K562 (cell line): ENCODE measurements at regions not wholly inside any gene's neighbourhood (a gene's known extent, or its start where the extent isn't known, plus 50 kb on each side); places are given as distances from the start of the nearest gene placed in this dataset.

Experiments used
- ATAC-seq: fragments of 200-7000 bp; cut with Tn5 transposase; 3 replicates; pipeline ENCODE4 v1.9.1; 2020; ENCODE audit warnings: moderate library complexity
- BruUV-seq: library from RNA; stranded (reverse); fragments of 400-500 nt; replicated peaks from 2 replicates; lab custom pipeline; 2021; lab: Mats Ljungman, UMichigan
- CTCF ChIA-PET: fragments of 300-600 bp; formaldehyde crosslinking; extraction: SDS; loops from one replicate; lab custom pipeline; 2021; ENCODE audit warnings: low intra/inter-chr PET ratio; lab: Yijun Ruan, JAX
- POLR2A ChIA-PET: fragments of 300-600, 350-650 bp; sonication (Branson Sonifier 250); formaldehyde crosslinking; extraction: SDS; loops from one replicate; lab custom pipeline; 2021; ENCODE audit warnings: antibody characterized with exemption, inconsistent platforms; lab: Yijun Ruan, JAX
- DNase-seq, 4 experiments: peaks; one replicate each; pipeline versions ENCODE4 v3.0.0 to v3.0.0-alpha.2; 2011 to 2018; ENCODE audit warnings: low spot score in 3 of 4, mixed read lengths in 3 of 4; ENCODE audit errors: extremely low read depth in 1 of 4
- FAIRE-seq: peaks from 2 replicates; lab custom pipeline; 2011; peaks lifted over from hg19 to GRCh38; lab: Jason Lieb, UNC
- H2AFZ ChIP-seq: 2 replicates; pipeline ENCODE4 v1.6.0; 2011; ENCODE audit warnings: low read depth, low read length, control low read depth, inconsistent platforms
- H3K27ac ChIP-seq: fragments of 200-600 bp; 3 replicates; pipeline ENCODE4 v1.8.0; 2011; ENCODE audit warnings: low read depth, mild to moderate bottlenecking, control low read depth, inconsistent platforms, low read length, moderate library complexity, mixed read lengths; ENCODE audit errors: extremely low read depth
- H3K27me3 ChIP-seq, 2 experiments: fragments of 300-600 bp in 1 of 2; 2 replicates in 1 of 2; 3 replicates in 1 of 2; pipeline versions ENCODE4 v1.6.0 to v1.8.0; 2011; ENCODE audit warnings: inconsistent platforms in 2 of 2, low read length in 2 of 2, mild to moderate bottlenecking in 1 of 2, mixed read lengths in 1 of 2, moderate library complexity in 1 of 2; ENCODE audit not compliant: control insufficient read depth in 2 of 2, insufficient read depth in 2 of 2
- H3K36me3 ChIP-seq: fragments of 300-600 bp; 3 replicates; pipeline ENCODE4 v1.8.0; 2011; ENCODE audit warnings: mild to moderate bottlenecking, low read length, inconsistent platforms; ENCODE audit not compliant: control insufficient read depth, insufficient read depth
- H3K4me1 ChIP-seq, 2 experiments: fragments of 200-600 bp in 1 of 2; replicated peaks in 1 of 2; 2 replicates in 1 of 2; 3 replicates in 1 of 2; pipeline versions ENCODE4 v1.5.1 to v1.8.0; 2011; ENCODE audit warnings: inconsistent platforms in 2 of 2, low read length in 2 of 2, mild to moderate bottlenecking in 1 of 2, mixed read lengths in 1 of 2, moderate library complexity in 1 of 2; ENCODE audit not compliant: control insufficient read depth in 2 of 2, insufficient read depth in 2 of 2
- H3K4me2 ChIP-seq: 2 replicates; pipeline ENCODE4 v1.6.1; 2011; ENCODE audit warnings: low read length, control low read depth, inconsistent platforms, mixed read lengths; ENCODE audit not compliant: insufficient read depth
- H3K4me3 ChIP-seq: fragments of 200-600 bp; sonication (generic), shearing (Covaris generic); 2 replicates; pipeline ENCODE4 v1.5.1; 2016; ENCODE audit warnings: control low read depth, inconsistent platforms
- H3K79me2 ChIP-seq: fragments of 200-600 bp; 3 replicates; pipeline ENCODE4 v1.8.0; 2011; ENCODE audit warnings: low read length, inconsistent platforms; ENCODE audit not compliant: control insufficient read depth, insufficient read depth
- H3K9ac ChIP-seq, 2 experiments: 2 replicates each; pipeline versions ENCODE4 v1.6.0 to v1.6.1; 2011; ENCODE audit warnings: low read depth in 2 of 2, low read length in 2 of 2, control low read depth in 1 of 2, inconsistent platforms in 1 of 2, mild to moderate bottlenecking in 1 of 2, mixed read lengths in 1 of 2; ENCODE audit not compliant: insufficient read depth in 1 of 2
- H3K9me1 ChIP-seq: one replicate; pipeline ENCODE4 v1.6.0; 2011; ENCODE audit warnings: inconsistent platforms, mild to moderate bottlenecking, low read length, moderate library complexity; ENCODE audit not compliant: control insufficient read depth, insufficient read depth
- H3K9me3 ChIP-seq: replicated peaks from 2 replicates; pipeline ENCODE4 v1.5.1; 2011; ENCODE audit warnings: low read depth, low read length, inconsistent platforms; ENCODE audit not compliant: control insufficient read depth, insufficient read depth
- H4K20me1 ChIP-seq: replicated peaks from 2 replicates; pipeline ENCODE4 v1.6.1; 2011; ENCODE audit warnings: low read length, inconsistent platforms, mixed read lengths; ENCODE audit not compliant: control insufficient read depth, insufficient read depth
- EGR1 ChIP-seq: fragments of 450-650 bp; conservative IDR thresholded peaks from 2 replicates; pipeline ENCODE4 v1.6.1; 2017; ENCODE audit warnings: mild to moderate bottlenecking
- ILK ChIP-seq: fragments of 450-650 bp; IDR thresholded peaks from 2 replicates; pipeline ENCODE4 v1.6.1; 2016; ENCODE audit warnings: missing genetic modification characterization, low read depth, mild to moderate bottlenecking, missing compliant biosample characterization, moderate library complexity, borderline replicate concordance
- MCM2 ChIP-seq: fragments of 450-650 bp; IDR thresholded peaks from 2 replicates; pipeline ENCODE4 v1.6.1; 2017; ENCODE audit warnings: low read depth, mild to moderate bottlenecking
- NEUROD1 ChIP-seq: fragments of 150-350 bp; IDR thresholded peaks from 2 replicates; pipeline ENCODE4 v1.6.1; 2014; ENCODE audit warnings: borderline replicate concordance, low read length, low read depth; ENCODE audit not compliant: partially characterized antibody
- PTRF ChIP-seq: fragments of 450-650 bp; IDR thresholded peaks from 2 replicates; pipeline ENCODE4 v1.6.1; 2016; ENCODE audit warnings: mild to moderate bottlenecking, missing genetic modification characterization, missing compliant biosample characterization
- RBM39 ChIP-seq: fragments of 200-400 bp; formaldehyde crosslinking; optimal IDR thresholded peaks from 2 replicates; pipeline ENCODE3; 2018; ENCODE audit warnings: low read depth, low read length
- ZC3H8 ChIP-seq: fragments of 450-650 bp; IDR thresholded peaks from 2 replicates; pipeline ENCODE4 v1.6.1; 2017
- ZFPM2 ChIP-seq: fragments of 250-450 bp; sonication (Bioruptor Pico); IDR thresholded peaks from 2 replicates; pipeline ENCODE4 v1.5.1; 2022; ENCODE audit warnings: mild to moderate bottlenecking
- WGBS: fragments of 100-300 bp; shearing (Covaris generic); methylation state at CpG from one replicate; pipeline ENCODE4 v1.1.6; 2016; ENCODE audit warnings: low coverage, mixed read lengths; ENCODE audit not compliant: insufficient coverage; ENCODE audit errors: missing lambda C conversion rate; 5-methylcytosine and 5-hydroxymethylcytosine counted together
- in situ Hi-C: fragments of 300-500 bp; cut with MboI; formaldehyde crosslinking; loops from 4 replicates; pipeline ENCODE4 v1.15.0; 2018; ENCODE audit warnings: inconsistent platforms, mixed read lengths
- intact Hi-C: fragments of 100-400 bp; cut with micrococcal nuclease; formaldehyde crosslinking; loops from 2 replicates; pipeline ENCODE4 v1.14.2; 2022
- TF ChIP-seq, protein P1 (sequence below): fragments of 450-650 bp; formaldehyde crosslinking; IDR thresholded peaks from 2 replicates; pipeline ENCODE4 v1.4.0; 2022; ENCODE audit warnings: mild to moderate bottlenecking, moderate library complexity

DNA sequence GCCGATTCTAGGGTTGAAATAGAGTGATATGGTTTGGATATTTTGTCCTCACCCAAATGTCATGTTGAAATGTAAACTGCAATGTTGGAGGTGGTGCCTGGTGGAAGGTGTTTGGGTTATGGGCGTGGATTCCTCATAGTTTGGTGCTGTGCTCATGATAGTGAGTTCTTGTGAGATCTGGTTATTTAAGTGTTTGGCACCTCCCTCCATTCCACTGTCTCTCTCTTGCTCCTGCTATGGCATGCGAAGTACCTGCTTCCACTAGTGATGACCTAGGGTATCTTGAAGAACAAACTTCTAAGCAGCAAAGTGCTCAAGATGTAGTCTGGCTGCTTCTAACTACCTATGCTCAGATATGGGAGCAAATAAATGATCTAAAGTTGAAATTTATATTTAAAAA is 56.0 kb upstream of the TSPAN18 start:
- H3K36me3 ChIP-seq, result no peaks in the 10 kb centered on the region
- H3K27ac ChIP-seq, result no peak overlapping the region
- H3K4me1 ChIP-seq, result no peaks in the 10 kb centered on the region
- H3K9me3 ChIP-seq, result no peaks in the 10 kb centered on the region
- no peaks in the 10 kb centered on the region for H3K9me1 ChIP-seq
- intact Hi-C loops, result no loop called here
- H3K27me3 ChIP-seq, result peaks cover 13 to 16% of the 10 kb centered on the region in 2 experiments; a peak in 3 of 5 replicates
- FAIRE-seq, result no peak
- DNase-seq, result no peak
- H2AFZ ChIP-seq, result no peak overlapping the region
- BruUV-seq, result no TSS peak
- no peak overlapping the region for H3K4me3 ChIP-seq
- H3K9ac ChIP-seq, result no peak overlapping the region
- no peak for TF ChIP-seq MCM2
- TF ChIP-seq RBM39, result no peak
- TF ChIP-seq ZFPM2 (CRISPR knock-in tag), result no peak
- TF ChIP-seq, protein P1, sequence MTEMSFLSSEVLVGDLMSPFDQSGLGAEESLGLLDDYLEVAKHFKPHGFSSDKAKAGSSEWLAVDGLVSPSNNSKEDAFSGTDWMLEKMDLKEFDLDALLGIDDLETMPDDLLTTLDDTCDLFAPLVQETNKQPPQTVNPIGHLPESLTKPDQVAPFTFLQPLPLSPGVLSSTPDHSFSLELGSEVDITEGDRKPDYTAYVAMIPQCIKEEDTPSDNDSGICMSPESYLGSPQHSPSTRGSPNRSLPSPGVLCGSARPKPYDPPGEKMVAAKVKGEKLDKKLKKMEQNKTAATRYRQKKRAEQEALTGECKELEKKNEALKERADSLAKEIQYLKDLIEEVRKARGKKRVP (CRISPR knock-in tag), result no peak
- no peak for TF ChIP-seq ZC3H8
- no peak for TF ChIP-seq PTRF (tag)
- no peak for TF ChIP-seq ILK (tag)
- no peak for TF ChIP-seq NEUROD1
- TF ChIP-seq EGR1, result no peak
- H3K79me2 ChIP-seq, result no peaks in the 10 kb centered on the region
- H3K4me2 ChIP-seq, result no peak overlapping the region
- WGBS, result 0% methylated on average over 3 of the region's 3 CpGs
- ATAC-seq, result no peak
- POLR2A ChIA-PET, result no interaction called here
- CTCF ChIA-PET, result no interaction called here
- no peaks in the 10 kb centered on the region for H4K20me1 ChIP-seq
- in situ Hi-C loops, result no loop called here
